ENCODE measurements at regions not wholly inside any gene's neighbourhood (a gene's known extent, or its start where the extent isn't known, plus 50 kb on each side); places are given as distances from the start of the nearest gene placed in this dataset.

GRCh38 chr4:166308647-166309046 lies 435.6 kb downstream of the TLL1 start:
- no peak for DNase-seq (ENCODE audit: low spot score)
- Histone ChIP-seq H3K9ac (ENCODE audit: low read depth in 1 of 2, low read length in 2 of 2) (no peak overlapping the region), H3K27ac (ENCODE audit: low read depth in 1 of 2, low read length in 2 of 2) (no peak overlapping the region), H3K4me3 (ENCODE audit: low read depth in 1 of 3, low read length in 3 of 3) (no peak overlapping the region), H3K9me3 (ENCODE audit: control insufficient read depth in 4 of 4, low read length in 3 of 4) (no peaks in the 10 kb centered on the region), H3K4me1 (ENCODE audit: control insufficient read depth in 4 of 4, insufficient read depth in 4 of 4, low read length in 3 of 4) (no peaks in the 10 kb centered on the region), H3K36me3 (ENCODE audit: control insufficient read depth in 4 of 4, insufficient read depth in 3 of 4, low read depth in 1 of 4, low read length in 3 of 4) (no peaks in the 10 kb centered on the region), H3K27me3 (ENCODE audit: control insufficient read depth in 4 of 4, insufficient read depth in 4 of 4, low read length in 3 of 4) (no peaks in the 10 kb centered on the region)
- 86% methylated on average over 4 of the region's 4 CpGs for WGBS
- TF ChIP-seq FOXA2 (IDR thresholded peaks at IDR 0.05) (no peak), CTCF (IDR thresholded peaks at IDR 0.05; ENCODE audit: low read depth, low read length, missing input control) (no peak), HNF4A (conservative IDR thresholded peaks at IDR 0.05) (no peak), TAF1 (conservative IDR thresholded peaks at IDR 0.05) (no peak), GABPA (IDR thresholded peaks at IDR 0.05 in 1 of 2, conservative IDR thresholded peaks at IDR 0.05 in 1 of 2) (no peak), ZBTB33 (IDR thresholded peaks at IDR 0.05) (no peak), JUND (IDR thresholded peaks at IDR 0.05) (no peak), YY1 (IDR thresholded peaks at IDR 0.05) (no peak), HNF4G (IDR thresholded peaks at IDR 0.05) (no peak), SP1 (IDR thresholded peaks at IDR 0.05) (no peak), FOXA1 (IDR thresholded peaks at IDR 0.05) (no peak), REST (IDR thresholded peaks at IDR 0.05) (no peak), RAD21 (IDR thresholded peaks at IDR 0.05) (no peak), MAX (IDR thresholded peaks at IDR 0.05) (no peak)

GRCh38 chr4:166309286-166309685 lies 436.2 kb downstream of the TLL1 start:
- Histone ChIP-seq H3K36me3 (ENCODE audit: control insufficient read depth in 4 of 4, insufficient read depth in 3 of 4, low read depth in 1 of 4, low read length in 3 of 4) (no peaks in the 10 kb centered on the region), H3K9ac (ENCODE audit: low read depth in 1 of 2, low read length in 2 of 2) (no peak overlapping the region)
- WGBS = 81% methylated on average over 3 of the region's 3 CpGs

More at GRCh38 chr4:166309286-166309685, 436.2 kb downstream of the TLL1 start:
- Histone ChIP-seq H3K4me1 (ENCODE audit: control insufficient read depth in 4 of 4, insufficient read depth in 4 of 4, low read length in 3 of 4) (no peaks in the 10 kb centered on the region), H3K27ac (ENCODE audit: low read depth in 1 of 2, low read length in 2 of 2) (no peak overlapping the region), H3K4me3 (ENCODE audit: low read depth in 1 of 3, low read length in 3 of 3) (no peak overlapping the region), H3K27me3 (ENCODE audit: control insufficient read depth in 4 of 4, insufficient read depth in 4 of 4, low read length in 3 of 4) (no peaks in the 10 kb centered on the region), H3K9me3 (ENCODE audit: control insufficient read depth in 4 of 4, low read length in 3 of 4) (no peaks in the 10 kb centered on the region)
- no peak for DNase-seq (ENCODE audit: low spot score)
- TF ChIP-seq JUND (IDR thresholded peaks at IDR 0.05) = no peak

Measured in liver (tissue), 8 donors.